HEK293T (cell line): ENCODE measurements at regions not wholly inside any gene's neighbourhood (a gene's known extent, or its start where the extent isn't known, plus 50 kb on each side); places are given as distances from the start of the nearest gene placed in this dataset.

Source experiments
- BHLHE40 ChIP-seq: fragments of 450-650 bp; IDR thresholded peaks from 2 replicates; pipeline ENCODE4 v1.6.1; 2016; ENCODE audit warnings: mild to moderate bottlenecking, moderate library complexity, borderline replicate concordance
- ELF4 ChIP-seq: fragments of 450-650 bp; IDR thresholded peaks from 2 replicates; pipeline ENCODE4 v1.6.1; 2017; ENCODE audit warnings: antibody characterized with exemption
- FOXA1 ChIP-seq: fragments of 450-650 bp; IDR thresholded peaks from 2 replicates; pipeline ENCODE4 v1.6.1; 2016; ENCODE audit warnings: mild to moderate bottlenecking
- HDGF ChIP-seq: fragments of 450-650 bp; IDR thresholded peaks from 2 replicates; pipeline ENCODE4 v1.6.1; 2017; ENCODE audit warnings: antibody characterized with exemption, borderline replicate concordance
- SP1 ChIP-seq: fragments of 450-650 bp; IDR thresholded peaks from 2 replicates; pipeline ENCODE4 v1.6.1; 2017

GRCh38 chr21:16004086-16004485 is 274.3 kb downstream of the USP25 start:
- TF ChIP-seq SP1 (no peak), ELF4 (no peak), FOXA1 (no peak), BHLHE40 (no peak), HDGF (no peak)
